ENCODE measurements at regions not wholly inside any gene's neighbourhood (a gene's known extent, or its start where the extent isn't known, plus 50 kb on each side); places are given as distances from the start of the nearest gene placed in this dataset.

DNA sequence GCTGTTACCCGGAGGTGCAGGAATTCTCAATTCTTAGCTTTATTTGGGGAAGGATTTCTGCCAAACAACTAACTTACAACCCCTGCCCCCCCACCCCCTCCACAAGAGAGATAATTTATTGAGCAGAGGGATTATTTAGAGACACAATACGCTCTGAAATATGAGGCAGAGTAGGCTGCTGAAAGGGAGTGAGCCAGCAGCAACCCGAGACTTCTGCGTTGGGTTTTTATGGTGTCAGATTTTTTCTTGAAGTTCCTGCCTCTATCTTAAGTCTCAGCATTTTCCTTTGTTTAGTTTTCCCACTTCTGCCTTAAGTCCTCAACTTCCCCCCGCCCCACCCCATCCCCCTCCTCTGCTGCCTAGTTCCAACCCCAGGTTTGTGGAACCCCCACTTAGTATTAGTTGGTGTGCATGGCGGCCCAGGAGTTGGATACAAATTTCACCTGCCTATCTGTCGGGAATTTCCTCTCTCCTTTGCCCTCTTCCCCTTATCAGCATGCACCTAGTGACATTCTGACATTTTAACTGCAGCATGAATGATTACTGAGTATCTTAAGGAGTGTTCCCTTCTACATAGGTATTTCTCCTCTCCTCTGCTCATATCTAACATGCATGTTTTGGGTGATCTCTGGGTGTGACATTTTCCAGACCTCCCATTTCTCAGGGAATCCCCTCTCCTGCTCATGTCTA is 1635.9 kb upstream of the LRRTM1 start:
- Mint-ChIP-seq H3K27me3 (no peaks in the 10 kb centered on the region), H3K4me1 (no peaks in the 10 kb centered on the region), H3K4me3 (no peak overlapping the region), H3K9me3 (peaks cover 0 to 5% of the 10 kb centered on the region in 2 donors), H3K27ac (no peak overlapping the region)
- ATAC-seq (no peak), DNase-seq (no peak)

DNA sequence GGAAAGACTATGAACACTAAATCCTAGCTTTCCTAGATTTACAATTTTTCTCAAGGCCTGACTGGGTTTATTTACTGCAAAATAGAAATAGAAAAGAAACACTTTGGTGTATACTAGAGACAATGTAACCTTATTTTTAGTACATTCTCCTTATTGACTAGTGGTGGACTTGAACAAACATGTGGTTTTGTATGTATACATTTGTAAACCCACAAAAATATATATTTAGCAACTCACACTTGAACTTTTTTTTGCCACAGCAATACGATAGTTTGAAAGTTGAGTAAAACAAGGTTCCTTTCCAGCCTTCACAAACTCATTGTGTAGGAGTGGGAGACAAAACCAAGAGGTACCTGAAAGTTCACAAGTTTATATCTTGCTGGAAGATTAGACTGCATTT is 1633.4 kb upstream of the LRRTM1 start:
- Mint-ChIP-seq H3K9me3 (peaks cover 7 to 8% of the 10 kb centered on the region in 2 donors), H3K4me1 (no peaks in the 10 kb centered on the region), H3K27ac (no peak overlapping the region), H3K27me3 (no peaks in the 10 kb centered on the region), H3K4me3 (no peak overlapping the region)
- ATAC-seq (no peak), DNase-seq (no peak)

GRCh38 chr2:81903534-81903933 is 1599.0 kb upstream of the LRRTM1 start:
- no peaks in the 10 kb centered on the region for H3K4me1 Mint-ChIP-seq
- no peak overlapping the region for H3K4me3 Mint-ChIP-seq
- ATAC-seq: no peak
- H3K27ac Mint-ChIP-seq: no peak overlapping the region
- no peaks in the 10 kb centered on the region for H3K27me3 Mint-ChIP-seq
- peaks cover 2 to 20% of the 10 kb centered on the region in 2 donors for H3K9me3 Mint-ChIP-seq
- no peak for DNase-seq

DNA sequence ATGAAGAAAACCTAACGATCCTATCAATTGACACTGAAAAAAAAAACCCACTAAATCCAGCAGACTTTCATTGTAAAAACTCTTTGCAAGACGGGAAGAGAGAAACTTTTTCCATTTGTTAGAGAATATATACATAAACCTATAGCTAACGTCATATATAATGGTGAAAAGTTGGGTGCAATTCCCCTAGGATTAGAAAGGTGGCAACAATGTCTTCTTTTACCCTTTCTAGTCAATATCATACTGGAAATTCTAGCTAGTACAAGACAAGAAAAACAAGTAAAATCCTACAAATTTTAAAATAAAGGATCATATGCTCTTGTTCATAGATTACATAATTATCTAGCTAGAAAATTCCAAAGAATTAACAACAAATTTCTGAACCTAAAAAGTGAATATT is 1596.5 kb upstream of the LRRTM1 start:
- no peak overlapping the region for H3K4me3 Mint-ChIP-seq
- no peaks in the 10 kb centered on the region for H3K4me1 Mint-ChIP-seq
- H3K27me3 Mint-ChIP-seq: no peaks in the 10 kb centered on the region
- H3K27ac Mint-ChIP-seq: no peak overlapping the region
- DNase-seq: no peak
- peaks cover 0 to 28% of the 10 kb centered on the region in 2 donors for H3K9me3 Mint-ChIP-seq
- ATAC-seq: no peak

DNA sequence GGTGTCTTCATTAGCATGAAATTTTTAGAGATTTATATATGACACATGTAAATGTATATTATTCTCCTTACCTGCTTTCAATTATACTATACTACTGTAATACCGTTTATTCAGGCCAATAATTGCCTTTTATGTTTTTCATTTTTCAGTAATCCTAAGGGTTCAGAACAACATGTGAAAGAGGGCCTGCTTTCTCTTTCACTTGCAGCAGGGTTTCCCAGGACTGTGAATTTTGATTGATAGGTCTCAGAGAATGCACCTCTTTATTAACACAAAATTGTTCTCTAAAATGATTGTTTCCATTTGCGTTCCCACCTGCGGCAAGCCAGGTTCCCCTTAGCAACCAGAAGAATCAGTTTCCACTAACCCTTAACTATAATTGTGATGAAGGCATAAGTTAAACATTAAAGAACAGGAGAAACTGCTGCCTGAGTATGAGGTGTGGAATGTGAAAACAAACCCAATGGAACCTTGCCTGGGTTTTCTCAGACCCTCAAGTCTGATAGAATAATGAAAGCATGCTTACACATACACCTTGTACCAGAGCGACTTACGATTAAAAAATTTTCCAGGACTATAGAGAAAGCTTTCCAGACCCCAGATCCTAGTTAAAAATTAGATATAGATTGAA is 1591.2 kb upstream of the LRRTM1 start:
- ATAC-seq: no peak
- peaks cover 0 to 26% of the 10 kb centered on the region in 2 donors for H3K9me3 Mint-ChIP-seq
- H3K27me3 Mint-ChIP-seq: no peaks in the 10 kb centered on the region
- no peak overlapping the region for H3K27ac Mint-ChIP-seq
- H3K4me3 Mint-ChIP-seq: no peak overlapping the region
- H3K4me1 Mint-ChIP-seq: no peaks in the 10 kb centered on the region
- DNase-seq: no peak

- Mint-ChIP-seq H3K4me3 (no peak overlapping the region), H3K27ac (no peak overlapping the region), H3K27me3 (no peaks in the 10 kb centered on the region), H3K4me1 (no peaks in the 10 kb centered on the region), H3K9me3 (peaks cover 0 to 26% of the 10 kb centered on the region in 2 donors)
- DNase-seq: no peak
- ATAC-seq: no peak
Measured at GRCh38 chr2:81894451-81894990, 1590.0 kb upstream of the LRRTM1 start.

DNA sequence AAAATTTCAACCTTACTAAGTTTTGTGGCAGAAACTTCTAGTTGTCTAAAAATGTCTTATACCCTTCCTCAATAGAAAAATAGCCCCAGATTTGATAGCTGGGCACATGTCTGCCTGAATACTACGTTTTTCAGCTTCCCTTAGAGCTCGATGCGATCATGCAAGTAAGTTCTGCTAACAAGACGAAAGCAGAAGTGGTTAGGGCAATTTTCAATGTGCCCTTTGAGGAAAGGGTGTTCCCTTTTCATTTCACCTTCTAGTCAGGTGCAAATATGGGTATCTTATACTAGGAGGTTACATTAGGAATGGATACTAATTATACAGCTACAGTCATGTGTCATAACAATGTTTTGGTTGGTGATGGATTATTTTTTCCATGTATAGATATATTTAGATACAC is 1572.1 kb upstream of the LRRTM1 start:
- Mint-ChIP-seq H3K27ac (no peak overlapping the region), H3K4me1 (no peaks in the 10 kb centered on the region), H3K4me3 (no peak overlapping the region), H3K27me3 (no peaks in the 10 kb centered on the region), H3K9me3 (peaks cover 3 to 6% of the 10 kb centered on the region in 2 donors)
- ATAC-seq (no peak), DNase-seq (no peak)

DNA sequence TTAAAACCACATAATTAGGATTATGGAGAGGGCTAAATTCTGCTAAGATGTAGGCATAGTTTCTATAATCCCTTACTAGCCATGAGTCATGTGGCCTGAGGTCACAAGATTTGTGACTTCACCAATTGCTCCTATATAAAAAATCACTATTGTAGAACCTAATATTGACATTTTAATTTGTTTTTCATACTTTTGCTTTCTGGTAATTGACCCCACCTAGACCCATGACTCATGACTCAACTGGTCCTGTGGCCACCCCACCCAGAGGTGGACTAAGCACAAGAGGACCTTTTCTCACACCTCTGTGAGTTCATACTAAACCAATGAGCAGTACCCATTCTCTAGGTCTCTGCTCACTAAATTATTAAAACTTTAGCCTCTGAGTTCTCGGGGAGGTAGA is 1567.5 kb upstream of the LRRTM1 start:
- no peak overlapping the region for H3K27ac Mint-ChIP-seq
- ATAC-seq (no peak), DNase-seq (no peak)
- no peak overlapping the region for H3K4me3 Mint-ChIP-seq
- no peaks in the 10 kb centered on the region for H3K27me3 Mint-ChIP-seq
- no peaks in the 10 kb centered on the region for H3K4me1 Mint-ChIP-seq
- peaks cover 0 to 6% of the 10 kb centered on the region in 2 donors for H3K9me3 Mint-ChIP-seq

GRCh38 chr2:81870119-81870518 is 1565.6 kb upstream of the LRRTM1 start:
- Mint-ChIP-seq H3K4me3 (no peak overlapping the region), H3K27me3 (no peaks in the 10 kb centered on the region), H3K9me3 (peaks cover 0 to 6% of the 10 kb centered on the region in 2 donors), H3K27ac (no peak overlapping the region), H3K4me1 (no peaks in the 10 kb centered on the region)
- ATAC-seq (no peak), DNase-seq (no peak)

GRCh38 chr2:81858998-81859397 is 1554.4 kb upstream of the LRRTM1 start:
- no peaks in the 10 kb centered on the region for H3K27me3 Mint-ChIP-seq
- H3K9me3 Mint-ChIP-seq: peaks cover 10 to 17% of the 10 kb centered on the region in 2 donors
- no peak overlapping the region for H3K4me3 Mint-ChIP-seq
- ATAC-seq (no peak), DNase-seq (no peak)
- H3K27ac Mint-ChIP-seq: no peak overlapping the region
- H3K4me1 Mint-ChIP-seq: no peaks in the 10 kb centered on the region

GRCh38 chr2:81853341-81853740 is 1548.8 kb upstream of the LRRTM1 start:
- H3K27ac Mint-ChIP-seq: no peak overlapping the region
- no peaks in the 10 kb centered on the region for H3K4me1 Mint-ChIP-seq
- peaks cover 0 to 13% of the 10 kb centered on the region in 2 donors for H3K9me3 Mint-ChIP-seq
- ATAC-seq (no peak), DNase-seq (no peak)
- H3K4me3 Mint-ChIP-seq: no peak overlapping the region
- no peaks in the 10 kb centered on the region for H3K27me3 Mint-ChIP-seq

- Mint-ChIP-seq H3K4me1 (no peaks in the 10 kb centered on the region), H3K4me3 (no peak overlapping the region), H3K27ac (no peak overlapping the region), H3K27me3 (no peaks in the 10 kb centered on the region), H3K9me3 (peaks cover 3 to 13% of the 10 kb centered on the region in 2 donors)
- no peak for DNase-seq
- ATAC-seq: no peak
Measured at GRCh38 chr2:81852651-81853050, 1548.1 kb upstream of the LRRTM1 start.

GRCh38 chr2:81839780-81840179 is 1535.2 kb upstream of the LRRTM1 start:
- Mint-ChIP-seq H3K4me3 (no peak overlapping the region), H3K4me1 (no peaks in the 10 kb centered on the region), H3K27ac (no peak overlapping the region), H3K9me3 (peaks cover 6 to 24% of the 10 kb centered on the region in 2 donors), H3K27me3 (no peaks in the 10 kb centered on the region)
- ATAC-seq: no peak
- no peak for DNase-seq

DNA sequence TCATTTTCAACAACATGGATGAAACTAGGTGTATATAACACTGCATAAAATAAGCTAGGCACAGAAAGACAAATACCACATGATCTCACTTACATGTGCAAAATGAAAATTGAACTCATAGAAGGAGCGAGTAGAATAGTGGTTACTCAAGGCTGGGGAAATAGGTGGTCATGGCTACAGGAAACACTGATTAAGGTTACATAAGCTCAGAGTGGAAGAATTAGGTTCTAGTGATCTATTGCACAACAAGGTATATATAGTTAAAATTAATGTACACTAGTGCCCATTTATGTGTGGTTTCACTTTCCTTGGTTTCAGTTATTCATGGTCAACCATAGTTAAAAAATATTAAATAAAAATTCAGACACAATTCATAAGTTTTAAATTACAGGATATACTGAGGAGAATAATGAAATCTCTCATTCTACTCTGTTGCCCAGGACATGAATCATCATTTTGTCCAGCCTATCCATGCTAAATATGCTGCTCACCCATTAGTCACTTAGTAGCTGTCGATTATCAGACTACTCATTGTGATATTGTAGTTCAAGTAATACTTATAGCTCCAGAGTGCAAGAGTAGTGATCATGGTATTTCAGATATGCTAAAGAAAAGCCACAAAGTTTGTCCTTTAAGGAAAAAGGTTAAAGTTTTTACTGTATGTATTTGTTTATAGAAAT is 1530.9 kb upstream of the LRRTM1 start:
- Mint-ChIP-seq H3K4me1 (no peaks in the 10 kb centered on the region), H3K9me3 (peaks cover 4 to 11% of the 10 kb centered on the region in 2 donors), H3K27me3 (no peaks in the 10 kb centered on the region), H3K27ac (no peak overlapping the region), H3K4me3 (no peak overlapping the region)
- DNase-seq (no peak), ATAC-seq (no peak)

DNA sequence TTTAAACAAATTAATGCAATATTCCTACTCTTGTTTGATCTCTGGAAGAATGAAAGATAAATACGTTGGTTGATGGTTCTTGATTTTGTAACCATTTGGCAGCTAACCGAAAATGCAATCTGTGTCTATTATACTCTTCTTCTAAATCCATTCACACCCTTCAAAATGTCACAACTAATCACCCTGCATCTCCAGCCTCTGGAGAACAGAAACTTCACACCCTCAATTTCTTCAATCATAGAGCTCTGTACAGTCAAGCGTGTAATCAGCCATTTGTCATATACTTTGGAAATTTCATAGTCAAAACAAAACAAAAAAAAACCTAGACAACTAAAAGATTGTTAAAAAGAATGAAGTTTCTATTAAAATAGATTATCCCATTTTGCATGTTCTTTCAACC is 1482.3 kb upstream of the LRRTM1 start:
- H3K27ac Mint-ChIP-seq: no peak overlapping the region
- no peak overlapping the region for H3K4me3 Mint-ChIP-seq
- H3K27me3 Mint-ChIP-seq: no peaks in the 10 kb centered on the region
- H3K4me1 Mint-ChIP-seq: no peaks in the 10 kb centered on the region
- peaks cover 15% of the 10 kb centered on the region in 2 donors for H3K9me3 Mint-ChIP-seq
- ATAC-seq (no peak), DNase-seq (no peak)

All from stimulated activated naive CD8-positive, alpha-beta T cell treated with anti-CD3 and anti-CD28 coated beads, Interleukin-15, amount 100 ng/mL, for 72 hours (primary cell).